Liver (tissue), 8 donors: ENCODE measurements at regions not wholly inside any gene's neighbourhood (a gene's known extent, or its start where the extent isn't known, plus 50 kb on each side); places are given as distances from the start of the nearest gene placed in this dataset.

ENCODE experiments used
- DNase-seq: peaks from one replicate; pipeline ENCODE4 v3.0.0-alpha.2; 2017; ENCODE audit warnings: low spot score
- H3K27ac ChIP-seq, 2 donors: one replicate each; pipeline ENCODE4 v1.7.0; 2013; ENCODE audit warnings: inconsistent platforms in 2 of 2, low read length in 2 of 2, control low read depth in 1 of 2, low read depth in 1 of 2, mild to moderate bottlenecking in 1 of 2
- H3K27me3 ChIP-seq, 4 donors: one replicate each; pipeline versions ENCODE4 v1.6.1 to v1.7.0; 2013; ENCODE audit warnings: low read length in 3 of 4, inconsistent platforms in 1 of 4, mild to moderate bottlenecking in 1 of 4, moderate library complexity in 1 of 4; ENCODE audit not compliant: control insufficient read depth in 4 of 4, insufficient read depth in 4 of 4
- H3K36me3 ChIP-seq, 4 donors: one replicate each; pipeline versions ENCODE4 v1.6.1 to v1.7.0; 2013; ENCODE audit warnings: low read length in 3 of 4, mild to moderate bottlenecking in 3 of 4, low read depth in 1 of 4, moderate library complexity in 1 of 4; ENCODE audit not compliant: control insufficient read depth in 4 of 4, insufficient read depth in 3 of 4
- H3K4me1 ChIP-seq, 4 donors: one replicate each; pipeline versions ENCODE4 v1.6.1 to v1.7.0; 2013; ENCODE audit warnings: low read length in 3 of 4, mild to moderate bottlenecking in 3 of 4, moderate library complexity in 1 of 4; ENCODE audit not compliant: control insufficient read depth in 4 of 4, insufficient read depth in 4 of 4
- H3K4me3 ChIP-seq, 3 donors: one replicate each; pipeline versions ENCODE4 v1.6.1 to v1.7.0; 2013; ENCODE audit warnings: low read length in 3 of 3, control low read depth in 1 of 3, low read depth in 1 of 3, mild to moderate bottlenecking in 1 of 3
- H3K9ac ChIP-seq, 2 donors: one replicate each; pipeline ENCODE4 v1.7.0; 2013; ENCODE audit warnings: low read length in 2 of 2, mild to moderate bottlenecking in 2 of 2, moderate library complexity in 2 of 2, control low read depth in 1 of 2, low read depth in 1 of 2
- H3K9me3 ChIP-seq, 4 donors: one replicate each; pipeline versions ENCODE4 v1.6.1 to v1.7.0; 2013; ENCODE audit warnings: low read length in 3 of 4; ENCODE audit not compliant: control insufficient read depth in 4 of 4
- ATF3 ChIP-seq: IDR thresholded peaks from 2 replicates; pipeline ENCODE4 v1.6.1; 2016; ENCODE audit warnings: antibody characterized with exemption
- CTCF ChIP-seq: fragments of 150-350 bp; IDR thresholded peaks from 2 replicates; pipeline ENCODE4 v1.5.1; 2017; ENCODE audit warnings: improper control_type of control experiment, low read depth, low read length; ENCODE audit not compliant: missing input control
- FOXA1 ChIP-seq: IDR thresholded peaks from 2 replicates; pipeline ENCODE4 v1.6.1; 2016; ENCODE audit warnings: antibody characterized with exemption
- GABPA ChIP-seq, 2 donors: IDR thresholded peaks in 1 of 2; conservative IDR thresholded peaks in 1 of 2; 2 replicates each; pipeline ENCODE4 v1.6.1; 2016; ENCODE audit warnings: antibody characterized with exemption in 2 of 2, mild to moderate bottlenecking in 1 of 2, moderate library complexity in 1 of 2
- HNF4A ChIP-seq, 2 donors: conservative IDR thresholded peaks; 2 replicates each; pipeline ENCODE4 v1.6.1; 2016; ENCODE audit warnings: antibody characterized with exemption in 2 of 2, mild to moderate bottlenecking in 2 of 2
- HNF4G ChIP-seq: IDR thresholded peaks from 2 replicates; pipeline ENCODE4 v1.6.1; 2016; ENCODE audit warnings: antibody characterized with exemption
- MAX ChIP-seq: IDR thresholded peaks from 2 replicates; pipeline ENCODE4 v1.6.1; 2016; ENCODE audit warnings: antibody characterized with exemption
- NR2F2 ChIP-seq: IDR thresholded peaks from 2 replicates; pipeline ENCODE4 v1.6.1; 2016; ENCODE audit warnings: antibody characterized with exemption
- RAD21 ChIP-seq, 2 donors: IDR thresholded peaks; 2 replicates each; pipeline ENCODE4 v1.6.1; 2016; ENCODE audit warnings: antibody characterized with exemption in 2 of 2, mild to moderate bottlenecking in 2 of 2
- RXRA ChIP-seq, 2 donors: IDR thresholded peaks; 2 replicates each; pipeline ENCODE4 v1.6.1; 2017 to 2018; ENCODE audit warnings: antibody characterized with exemption in 2 of 2, mild to moderate bottlenecking in 1 of 2
- SP1 ChIP-seq: IDR thresholded peaks from 2 replicates; pipeline ENCODE4 v1.6.1; 2018; ENCODE audit warnings: antibody characterized with exemption, mild to moderate bottlenecking
- TAF1 ChIP-seq: conservative IDR thresholded peaks from 2 replicates; pipeline ENCODE4 v1.6.1; 2016; ENCODE audit warnings: antibody characterized with exemption, mild to moderate bottlenecking
- YY1 ChIP-seq: IDR thresholded peaks from 2 replicates; pipeline ENCODE4 v1.6.1; 2016; ENCODE audit warnings: antibody characterized with exemption, mild to moderate bottlenecking
- ZBTB33 ChIP-seq: IDR thresholded peaks from 2 replicates; pipeline ENCODE4 v1.6.1; 2016; ENCODE audit warnings: antibody characterized with exemption
- WGBS: extraction: QIAGEN DNeasy Blood & Tissue Kit; methylation state at CpG from one replicate; pipeline ENCODE4 v1.1.7; 2013; 5-methylcytosine and 5-hydroxymethylcytosine counted together
- donor health status: healthy.
- donor health status: healthy.
- donor health status: healthy.
- donor health status: healthy.
- donor health status: healthy.

GRCh38 chr7:152527610-152528032 lies 91.8 kb upstream of the KMT2C start (continued):
- TF ChIP-seq GABPA (IDR thresholded peaks at IDR 0.05 in 1 of 2, conservative IDR thresholded peaks at IDR 0.05 in 1 of 2): no peak

- H3K9me3 ChIP-seq: peaks cover 0 to 3% (median 0%) of the 10 kb centered on the region in 4 donors
- no peak overlapping the region for H3K4me3 ChIP-seq
- no peaks in the 10 kb centered on the region for H3K36me3 ChIP-seq
- WGBS: 93% methylated on average over 14 of the region's 14 CpGs
- no peaks in the 10 kb centered on the region for H3K27me3 ChIP-seq
- no peak overlapping the region for H3K9ac ChIP-seq
- no peak for DNase-seq
- TF ChIP-seq RAD21 (IDR thresholded peaks at IDR 0.05): no peak
- H3K27ac ChIP-seq: no peak overlapping the region
- H3K4me1 ChIP-seq: peaks cover 0 to 9% (median 5%) of the 10 kb centered on the region in 4 donors
Measured at GRCh38 chr7:152523916-152524315, 88.1 kb upstream of the KMT2C start.

GRCh38 chr7:152522571-152523067 lies 86.8 kb upstream of the KMT2C start:
- peak overlapping the region in 1 of 3 donors; percentile 43 for H3K4me3 ChIP-seq
- peak in 1 of 2 donors; percentile 41 for TF ChIP-seq HNF4A (conservative IDR thresholded peaks at IDR 0.05)
- TF ChIP-seq FOXA1: no peak
- no peak for TF ChIP-seq YY1
- TF ChIP-seq SP1: no peak
- TF ChIP-seq RXRA (IDR thresholded peaks at IDR 0.05): peak in 1 of 2 donors; percentile 61
- peak in 1 of 2 donors; percentile 40 for TF ChIP-seq RAD21 (IDR thresholded peaks at IDR 0.05)
- peak; percentile 61 for TF ChIP-seq MAX
- peak in 1 of 2 donors; percentile 26 for TF ChIP-seq GABPA (IDR thresholded peaks at IDR 0.05 in 1 of 2, conservative IDR thresholded peaks at IDR 0.05 in 1 of 2)
- H3K9me3 ChIP-seq: peaks cover 0 to 3% (median 0%) of the 10 kb centered on the region in 4 donors
- no peaks in the 10 kb centered on the region for H3K36me3 ChIP-seq
- no peak overlapping the region for H3K9ac ChIP-seq
- no peak for DNase-seq
- no peaks in the 10 kb centered on the region for H3K27me3 ChIP-seq
- no peak overlapping the region for H3K27ac ChIP-seq
- 20% methylated on average over 10 of the region's 10 CpGs for WGBS
- peaks cover 0 to 9% (median 5%) of the 10 kb centered on the region in 4 donors for H3K4me1 ChIP-seq

GRCh38 chr7:152521420-152522337 lies 85.9 kb upstream of the KMT2C start:
- H3K27me3 ChIP-seq: no peaks in the 10 kb centered on the region
- peaks cover 0 to 3% (median 0%) of the 10 kb centered on the region in 4 donors for H3K9me3 ChIP-seq
- DNase-seq: no peak
- no peak overlapping the region for H3K9ac ChIP-seq
- H3K27ac ChIP-seq: no peak overlapping the region
- H3K4me1 ChIP-seq: peaks cover 0 to 9% (median 5%) of the 10 kb centered on the region in 4 donors
- no peak overlapping the region for H3K4me3 ChIP-seq
- TF ChIP-seq NR2F2 (no peak), TAF1 (no peak), HNF4G (no peak), HNF4A (conservative IDR thresholded peaks at IDR 0.05) (no peak), YY1 (no peak), ZBTB33 (no peak), ATF3 (no peak), RXRA (IDR thresholded peaks at IDR 0.05) (no peak), CTCF (no peak), MAX (no peak), SP1 (no peak), GABPA (IDR thresholded peaks at IDR 0.05 in 1 of 2, conservative IDR thresholded peaks at IDR 0.05 in 1 of 2) (no peak), RAD21 (IDR thresholded peaks at IDR 0.05) (no peak), FOXA1 (no peak)
- H3K36me3 ChIP-seq: no peaks in the 10 kb centered on the region
- 80% methylated on average over 11 of the region's 11 CpGs for WGBS
